Gastrocnemius medialis (tissue), 4 donors: ENCODE measurements at regions not wholly inside any gene's neighbourhood (a gene's known extent, or its start where the extent isn't known, plus 50 kb on each side); places are given as distances from the start of the nearest gene placed in this dataset.

Source experiments
- ATAC-seq, 2 donors: fragments of 150-250 bp; one replicate each; pipeline ENCODE4 v1.9.1; 2016
- DNase-seq, 2 donors: peaks; one replicate each; pipeline ENCODE4 v3.0.0-alpha.2; 2019
- H3K27ac ChIP-seq, 4 donors: fragments of 200-600 bp; sonication (generic); 1 replicate in 1 of 4; 2 replicates in 3 of 4; pipeline ENCODE4 v1.5.1; 2016 to 2018; ENCODE audit warnings: mild to moderate bottlenecking in 2 of 4, moderate library complexity in 1 of 4
- H3K27me3 ChIP-seq, 3 donors: fragments of 200-600 bp; sonication (generic) in 2 of 3; 1 replicate in 1 of 3; 2 replicates in 2 of 3; pipeline versions ENCODE4 v1.5.1 to v1.6.0; 2016 to 2019; ENCODE audit warnings: mild to moderate bottlenecking in 1 of 3, moderate library complexity in 1 of 3
- H3K36me3 ChIP-seq, 2 donors: fragments of 200-600 bp; sonication (generic) in 1 of 2; one replicate each; pipeline ENCODE4 v1.5.1; 2017 to 2018
- H3K4me1 ChIP-seq, 2 donors: fragments of 200-600 bp; sonication (generic) in 1 of 2; one replicate each; pipeline ENCODE4 v1.5.1; 2016 to 2017; ENCODE audit warnings: mild to moderate bottlenecking in 2 of 2
- H3K4me3 ChIP-seq, 4 donors: fragments of 200-600 bp; sonication (generic) in 3 of 4; 1 replicate in 1 of 4; 2 replicates in 3 of 4; pipeline ENCODE4 v1.5.1; 2016 to 2019; ENCODE audit warnings: mild to moderate bottlenecking in 2 of 4
- H3K9me3 ChIP-seq, 3 donors: fragments of 200-600 bp; sonication (generic) in 2 of 3; 1 replicate in 1 of 3; 2 replicates in 2 of 3; pipeline ENCODE4 v1.5.1; 2016 to 2019
- CTCF ChIP-seq, 5 experiments: fragments of 450-650 bp in 3 of 5; fragments of 200-600 bp in 2 of 5; sonication (generic) in 2 of 5; IDR thresholded peaks in 4 of 5; conservative IDR thresholded peaks in 1 of 5; 1 replicate in 4 of 5; 2 replicates in 1 of 5; pipeline ENCODE4 v1.5.1; 2016 to 2019; ENCODE audit warnings: antibody characterized with exemption in 5 of 5, mild to moderate bottlenecking in 3 of 5, moderate library complexity in 3 of 5
- POLR2A ChIP-seq, 2 donors: fragments of 450-650 bp; IDR thresholded peaks; one replicate each; pipeline ENCODE4 v1.6.1; 2017; ENCODE audit warnings: antibody characterized with exemption in 2 of 2, mild to moderate bottlenecking in 2 of 2, moderate library complexity in 2 of 2
- in situ Hi-C, 4 donors: fragments of 200-750 bp; cut with MboI; loops; one replicate each; pipeline versions ENCODE4 v1.15.0 to v1.8.0; 2017; ENCODE audit warnings: low sequenced_read_pairs in 4 of 4
- intact Hi-C: fragments of 100-400 bp; cut with DNase I; formaldehyde crosslinking; loops from one replicate; pipeline ENCODE4 v1.15.1; 2023; ENCODE audit warnings: low total_unique reads

GRCh38 chr4:104848597-104849225, 298.0 kb upstream of the TET2 start:
- TF ChIP-seq CTCF (IDR thresholded peaks at IDR 0.05 in 4 of 5, conservative IDR thresholded peaks at IDR 0.05 in 1 of 5) (no peak), POLR2A (IDR thresholded peaks at IDR 0.05) (no peak)
- no peak overlapping the region for H3K4me3 ChIP-seq
- no peak for DNase-seq
- intact Hi-C loops (no loop called here), in situ Hi-C loops (no loop called here)
- H3K9me3 ChIP-seq: no peaks in the 10 kb centered on the region
- no peaks in the 10 kb centered on the region for H3K4me1 ChIP-seq
- H3K27me3 ChIP-seq: no peaks in the 10 kb centered on the region
- no peaks in the 10 kb centered on the region for H3K36me3 ChIP-seq
- no peak for ATAC-seq
- H3K27ac ChIP-seq: no peak overlapping the region

GRCh38 chr4:104859601-104860237, 287.0 kb upstream of the TET2 start:
- no peak overlapping the region for H3K4me3 ChIP-seq
- intact Hi-C loops: loop anchor here (5.0 kb wide), 1 partner anchor 167 kb away; no protein-coding TSS in a partner anchor
- H3K27ac ChIP-seq: no peak overlapping the region

GRCh38 chr4:104860238-104861123, 286.2 kb upstream of the TET2 start:
- intact Hi-C loops (loop anchor here (5.0 kb wide), 1 partner anchor 168 kb away; no protein-coding TSS in a partner anchor), in situ Hi-C loops (loop anchor here in 1 of 4 donors (25.0 kb wide), 1 partner anchor 798 kb away; no protein-coding TSS in a partner anchor)
- no peak overlapping the region for H3K4me3 ChIP-seq
- no peaks in the 10 kb centered on the region for H3K9me3 ChIP-seq
- TF ChIP-seq CTCF (IDR thresholded peaks at IDR 0.05 in 4 of 5, conservative IDR thresholded peaks at IDR 0.05 in 1 of 5) (peak; percentile 46 to 79 (median 66)), POLR2A (IDR thresholded peaks at IDR 0.05) (no peak)
- ATAC-seq: peak; percentile 69 to 70
- peaks cover 0 to 6% (median 0%) of the 10 kb centered on the region in 3 donors for H3K27me3 ChIP-seq
- H3K36me3 ChIP-seq: no peaks in the 10 kb centered on the region
- H3K4me1 ChIP-seq: no peaks in the 10 kb centered on the region
- H3K27ac ChIP-seq: no peak overlapping the region
- DNase-seq: peak; percentile 8 to 12

More at GRCh38 chr4:104859601-104860237, 287.0 kb upstream of the TET2 start:
- ATAC-seq: no peak
- no peaks in the 10 kb centered on the region for H3K4me1 ChIP-seq
- no peaks in the 10 kb centered on the region for H3K36me3 ChIP-seq
- H3K27me3 ChIP-seq: peaks cover 0 to 6% (median 0%) of the 10 kb centered on the region in 3 donors
- no peaks in the 10 kb centered on the region for H3K9me3 ChIP-seq
- no peak for TF ChIP-seq POLR2A (IDR thresholded peaks at IDR 0.05)
- TF ChIP-seq CTCF (IDR thresholded peaks at IDR 0.05 in 4 of 5, conservative IDR thresholded peaks at IDR 0.05 in 1 of 5): no peak
- in situ Hi-C loops: loop anchor here in 1 of 4 donors (25.0 kb wide), 1 partner anchor 797 kb away; no protein-coding TSS in a partner anchor
- no peak for DNase-seq

GRCh38 chr4:104866809-104867208, 279.9 kb upstream of the TET2 start:
- no peaks in the 10 kb centered on the region for H3K27me3 ChIP-seq
- H3K27ac ChIP-seq: no peak overlapping the region
- ATAC-seq (no peak), DNase-seq (no peak)
- H3K4me1 ChIP-seq: no peaks in the 10 kb centered on the region
- no peaks in the 10 kb centered on the region for H3K9me3 ChIP-seq
- in situ Hi-C loops: loop anchor here in 1 of 4 donors (25.0 kb wide), 1 partner anchor 805 kb away; no protein-coding TSS in a partner anchor
- H3K36me3 ChIP-seq: no peaks in the 10 kb centered on the region
- TF ChIP-seq CTCF (IDR thresholded peaks at IDR 0.05 in 4 of 5, conservative IDR thresholded peaks at IDR 0.05 in 1 of 5): no peak
- no peak for TF ChIP-seq POLR2A (IDR thresholded peaks at IDR 0.05)
- H3K4me3 ChIP-seq: no peak overlapping the region
- intact Hi-C loops: no loop called here
